RWPE1 (cell line): ENCODE measurements at regions not wholly inside any gene's neighbourhood (a gene's known extent, or its start where the extent isn't known, plus 50 kb on each side); places are given as distances from the start of the nearest gene placed in this dataset.
"Not testable (repeated sequence)": the region's sequence is repeated elsewhere in the genome, so short reads cannot be mapped to it uniquely, and the experiment has no call there.

Experiments used
- CTCF ChIA-PET: fragments of 350-600 bp; sonication (Branson Sonifier 250); formaldehyde crosslinking; extraction: SDS; loops from one replicate; lab custom pipeline; 2021; lab: Yijun Ruan, JAX
- POLR2A ChIA-PET: fragments of 400-600 bp; formaldehyde crosslinking; extraction: SDS; loops from one replicate; lab custom pipeline; 2020; ENCODE audit warnings: antibody characterized with exemption; ENCODE audit not compliant: low non-redundant PET; lab: Yijun Ruan, JAX
- DNase-seq: peaks from one replicate; pipeline ENCODE4 v3.0.0; 2012; ENCODE audit warnings: low spot score
- H3K27ac ChIP-seq: fragments of 450-650 bp; 2 replicates; pipeline ENCODE4 v1.5.1; 2017
- CTCF ChIP-seq: fragments of 450-650 bp; conservative IDR thresholded peaks from 2 replicates; pipeline ENCODE4 v1.5.1; 2017; ENCODE audit warnings: low read depth, mild to moderate bottlenecking

- POLR2A ChIA-PET = no interaction called here
- TF ChIP-seq CTCF = no peak
- CTCF ChIA-PET = interaction anchor here (0.6 kb wide), 1 partner anchor 204 kb away, joined by 3 read pairs; no protein-coding TSS in a partner anchor
- no peak for DNase-seq
- H3K27ac ChIP-seq = no peak overlapping the region
These were observed 80.9 kb upstream of the ADGRE5 start for GRCh38 chr19:14300303-14300702.

DNA sequence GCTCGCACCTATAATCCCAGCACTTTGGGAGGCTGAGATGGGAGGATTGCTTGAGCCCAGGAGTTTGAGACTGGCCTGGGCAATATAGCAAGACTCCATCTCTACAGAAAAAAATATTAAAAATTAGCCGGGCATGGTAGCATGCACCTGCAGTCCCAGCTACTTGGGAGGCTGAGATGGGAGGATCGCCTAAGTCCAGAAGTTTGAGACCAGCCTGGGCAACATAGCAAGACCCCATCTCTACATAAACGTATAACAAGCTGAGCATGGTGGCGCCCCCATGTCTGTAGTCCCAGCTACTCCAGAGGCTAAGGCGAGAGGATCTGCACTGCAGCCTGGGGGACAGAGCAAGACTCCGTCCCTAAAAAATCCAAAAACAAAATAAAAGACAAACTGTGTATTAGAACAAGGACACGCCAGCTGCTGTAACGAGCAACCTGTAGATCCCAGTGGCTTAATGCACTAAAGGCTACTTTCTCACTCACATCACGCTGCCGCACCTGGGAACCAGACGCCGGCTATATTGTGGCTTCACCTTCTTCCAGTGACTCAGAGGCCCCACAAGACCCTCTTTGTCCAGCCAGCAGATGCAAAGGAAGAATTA lies 81.9 kb upstream of the ADGRE5 start:
- POLR2A ChIA-PET, CTCF ChIA-PET, H3K27ac ChIP-seq, DNase-seq: not testable (repeated sequence)

DNA sequence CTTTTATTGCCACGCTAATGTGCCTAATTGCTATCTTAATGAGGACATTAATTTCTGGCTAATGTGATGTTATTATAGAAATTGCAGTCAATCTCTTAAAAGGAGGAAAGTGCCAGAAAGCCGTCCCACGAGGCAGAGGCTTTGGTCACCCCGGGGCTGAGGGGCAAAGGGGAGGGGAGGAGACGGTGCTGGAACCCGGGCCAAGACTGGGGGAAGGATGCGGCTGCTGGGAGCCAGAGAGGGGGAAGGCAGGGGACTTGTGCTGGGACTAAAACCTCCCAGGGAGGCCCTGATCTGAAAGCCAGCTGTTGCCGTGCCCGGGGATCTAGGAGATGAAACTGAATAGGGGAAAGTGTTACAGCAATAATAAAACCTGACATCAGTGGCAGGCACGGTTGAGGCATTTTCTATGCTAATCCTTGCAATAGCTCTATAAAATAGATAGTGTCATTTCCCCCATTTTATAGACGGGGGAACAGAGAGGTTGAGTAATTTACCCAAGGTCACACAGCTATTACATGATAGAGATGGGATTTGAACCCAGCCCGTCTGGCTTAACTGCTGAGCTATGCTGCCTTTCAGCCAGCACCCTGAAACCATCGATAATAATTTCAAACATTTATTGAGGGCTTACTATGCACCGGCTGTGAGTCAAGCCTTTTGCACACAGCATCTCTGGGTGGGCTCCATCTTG lies 83.2 kb upstream of the ADGRE5 start:
- DNase-seq, H3K27ac ChIP-seq, POLR2A ChIA-PET: not testable (repeated sequence)
- CTCF ChIA-PET = interaction anchor here (0.7 kb wide), 1 partner anchor 147 kb away, joined by 3 read pairs; no protein-coding TSS in a partner anchor

GRCh38 chr19:14294974-14295373 lies 86.3 kb upstream of the ADGRE5 start:
- POLR2A ChIA-PET, H3K27ac ChIP-seq, DNase-seq: not testable (repeated sequence)
- CTCF ChIA-PET = interaction anchor here (0.6 kb wide), 1 partner anchor 522 kb away, joined by 3 read pairs; no protein-coding TSS in a partner anchor

DNA sequence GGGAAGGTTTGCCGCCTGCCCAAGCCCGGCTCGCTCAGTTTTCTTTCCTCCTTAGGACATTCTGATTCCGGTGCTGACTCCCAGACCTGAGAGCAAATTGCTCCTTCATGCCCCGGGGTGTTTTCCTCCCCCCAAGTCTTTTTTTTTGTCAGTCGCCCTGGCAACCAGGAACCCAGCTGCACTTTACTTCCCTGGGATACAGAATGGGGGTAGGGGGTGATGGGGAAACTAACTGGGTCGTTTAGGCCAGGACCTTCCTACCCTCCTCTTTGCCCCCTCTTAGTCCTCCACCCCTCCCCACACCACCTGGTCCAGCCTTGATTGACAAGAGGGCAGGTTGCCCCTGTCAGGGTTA lies 87.5 kb upstream of the ADGRE5 start:
- POLR2A ChIA-PET, DNase-seq, CTCF ChIA-PET, H3K27ac ChIP-seq: not testable (repeated sequence)

DNA sequence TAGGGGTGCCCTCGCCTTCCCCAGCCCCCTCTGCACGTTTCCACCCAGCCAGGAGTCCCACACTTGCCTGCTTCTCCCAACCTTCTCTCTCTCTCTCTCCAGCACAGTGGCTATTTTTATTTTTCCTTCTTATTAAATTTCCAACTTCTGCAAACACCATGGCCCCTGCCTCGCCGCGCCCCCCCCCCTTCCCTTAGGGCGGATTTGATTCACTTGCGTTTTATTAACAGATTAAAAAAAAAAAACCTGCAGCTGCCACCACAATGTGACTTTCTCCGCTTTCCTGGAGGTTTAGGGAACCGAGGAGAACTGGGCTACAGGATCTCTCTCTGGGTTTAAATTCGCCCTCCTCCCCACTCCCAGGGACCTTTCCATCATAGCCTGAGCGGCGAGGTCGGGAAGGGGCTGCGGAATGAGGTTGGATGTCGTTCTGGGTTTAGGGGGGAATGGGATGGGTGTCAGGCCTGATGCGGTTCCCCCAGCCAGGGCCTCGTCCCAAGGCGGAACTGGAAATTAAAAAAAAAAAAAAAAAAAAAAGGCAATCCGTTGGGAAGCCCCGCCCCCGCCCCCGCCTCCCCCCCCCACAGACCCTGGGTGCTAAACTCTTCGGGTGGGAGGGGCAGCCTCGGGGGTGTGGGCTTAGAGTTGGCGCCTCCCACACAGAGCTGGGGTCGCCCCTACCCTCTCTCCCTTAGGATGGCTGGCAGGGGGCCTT lies 87.3 kb upstream of the ADGRL1 start:
- CTCF ChIA-PET, DNase-seq, POLR2A ChIA-PET, H3K27ac ChIP-seq: not testable (repeated sequence)

- DNase-seq, H3K27ac ChIP-seq, POLR2A ChIA-PET: not testable (repeated sequence)
- CTCF ChIA-PET = interaction anchor here (0.6 kb wide), 1 partner anchor 417 kb away, joined by 4 read pairs; no protein-coding TSS in a partner anchor
These were observed 83.8 kb upstream of the ADGRL1 start for GRCh38 chr19:14289810-14290209.

- DNase-seq, CTCF ChIA-PET, H3K27ac ChIP-seq: not testable (repeated sequence)
- POLR2A ChIA-PET = interaction anchor here (0.7 kb wide), 1 partner anchor 1315 kb away, joined by 4 read pairs; no protein-coding TSS in a partner anchor
These were observed 81.9 kb upstream of the ADGRL1 start for GRCh38 chr19:14287837-14288236.

- CTCF ChIA-PET, DNase-seq: not testable (repeated sequence)
These were observed 80.6 kb upstream of the ADGRL1 start for GRCh38 chr19:14286594-14286993.

DNA sequence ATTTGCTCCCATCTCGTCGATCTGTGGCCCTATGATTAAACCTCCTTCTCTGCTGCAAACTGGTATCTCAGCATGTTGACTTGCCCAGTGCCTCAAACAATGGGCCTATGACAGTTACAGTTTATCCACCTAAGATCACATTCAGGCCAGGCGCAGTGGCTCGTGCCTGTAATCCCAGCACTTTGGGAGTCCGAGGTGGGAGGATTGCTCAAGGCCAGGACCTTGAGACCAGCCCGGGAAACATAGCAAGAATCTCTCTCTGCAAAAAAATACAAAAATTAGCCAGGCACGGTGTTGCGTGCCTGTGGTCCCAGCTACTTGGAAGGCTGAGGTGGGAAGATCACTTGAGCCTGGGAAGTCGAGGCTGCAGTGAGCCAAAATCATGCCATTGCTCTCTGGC lies 79.8 kb upstream of the ADGRL1 start:
- CTCF ChIA-PET, H3K27ac ChIP-seq, DNase-seq, POLR2A ChIA-PET: not testable (repeated sequence)

More at GRCh38 chr19:14286594-14286993, 80.6 kb upstream of the ADGRL1 start:
- POLR2A ChIA-PET, H3K27ac ChIP-seq: not testable (repeated sequence)

DNA sequence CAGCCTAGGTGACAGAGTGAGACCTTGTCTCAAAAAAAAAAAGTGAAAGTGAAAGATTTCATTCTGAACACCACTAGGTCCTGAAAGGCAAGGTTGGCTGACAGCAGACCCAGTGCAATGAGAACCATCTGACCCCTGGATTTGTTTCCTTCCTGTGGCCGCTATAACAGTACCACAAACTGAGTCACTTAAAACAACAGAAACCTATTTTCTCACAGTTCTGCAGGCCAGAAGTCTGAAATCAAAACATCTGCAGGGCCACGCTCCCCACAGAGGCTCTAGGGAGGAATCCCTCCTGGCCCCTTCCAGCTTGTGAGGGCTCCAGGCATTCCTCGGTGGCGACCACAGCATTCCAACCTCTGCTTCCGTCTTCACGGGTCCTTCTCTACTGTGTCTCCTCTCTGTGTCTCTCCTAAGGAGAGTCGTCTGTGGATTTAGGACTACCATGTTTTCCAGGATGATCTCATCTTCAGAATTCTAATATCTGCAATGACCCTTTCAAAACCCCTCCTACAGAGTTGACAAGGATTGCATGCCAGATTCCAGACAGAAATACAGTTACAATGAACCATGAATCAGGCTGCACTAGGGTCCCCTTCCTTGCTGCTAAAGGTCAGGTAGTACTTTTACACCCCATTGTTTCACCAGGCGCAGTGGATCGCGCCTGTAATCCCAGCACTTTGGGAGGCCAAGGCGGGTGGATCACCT lies 78.0 kb upstream of the ADGRL1 start:
- CTCF ChIA-PET, POLR2A ChIA-PET, H3K27ac ChIP-seq, DNase-seq: not testable (repeated sequence)

GRCh38 chr19:14279270-14279669 lies 73.3 kb upstream of the ADGRL1 start:
- CTCF ChIA-PET = interaction anchor here (0.6 kb wide), 1 partner anchor 66 kb away, joined by 4 read pairs; no protein-coding TSS in a partner anchor
- POLR2A ChIA-PET, DNase-seq, H3K27ac ChIP-seq: not testable (repeated sequence)
